GM23338 (cell line): ENCODE measurements at regions not wholly inside any gene's neighbourhood (a gene's known extent, or its start where the extent isn't known, plus 50 kb on each side); places are given as distances from the start of the nearest gene placed in this dataset.

ENCODE experiments used
- CTCF ChIP-seq, 2 experiments: fragments of 200-600 bp in 1 of 2; sonication (generic) in 1 of 2; conservative IDR thresholded peaks; 2 replicates each; pipeline versions ENCODE4 v1.5.1 to v1.6.1; 2016 to 2017; ENCODE audit warnings: antibody characterized with exemption in 2 of 2, low read depth in 2 of 2, mild to moderate bottlenecking in 2 of 2, moderate library complexity in 1 of 2
- ETS1 ChIP-seq: IDR thresholded peaks from 2 replicates; pipeline ENCODE4 v1.6.1; 2016; ENCODE audit warnings: antibody characterized with exemption
- EZH2 ChIP-seq: fragments of 200-600 bp; sonication (generic); IDR thresholded peaks from one replicate; pipeline ENCODE4 v1.8.0; 2017; ENCODE audit warnings: antibody characterized with exemption, mild to moderate bottlenecking, low read depth; ENCODE audit not compliant: unreplicated experiment
- POLR2AphosphoS5 ChIP-seq: IDR thresholded peaks from 2 replicates; pipeline ENCODE4 v1.6.1; 2016; ENCODE audit warnings: antibody characterized with exemption, low read depth
- REST ChIP-seq: IDR thresholded peaks from one replicate; pipeline ENCODE4 v1.6.1; 2018; ENCODE audit warnings: antibody characterized with exemption; ENCODE audit not compliant: unreplicated experiment
- STAT1 ChIP-seq: IDR thresholded peaks from one replicate; pipeline ENCODE4 v1.6.1; 2016; ENCODE audit warnings: antibody characterized with exemption; ENCODE audit not compliant: unreplicated experiment

- TF ChIP-seq ETS1 (no peak), EZH2 (no peak), CTCF (conservative IDR thresholded peaks at IDR 0.05; ENCODE audit: low read depth in 2 of 2) (no peak), STAT1 (no peak), POLR2AphosphoS5 (no peak), REST (no peak)
Observed at GRCh38 chr12:105468464-105468863, 138.0 kb downstream of the C12orf75 start.
